Fibroblast of mammary gland (primary cell): ENCODE measurements at regions not wholly inside any gene's neighbourhood (a gene's known extent, or its start where the extent isn't known, plus 50 kb on each side); places are given as distances from the start of the nearest gene placed in this dataset.

ENCODE experiments used
- DNase-seq: peaks from one replicate; pipeline ENCODE4 v3.0.0-alpha.2; 2010; ENCODE audit warnings: low read depth
- H3K4me3 ChIP-seq: 2 replicates; pipeline ENCODE4 v1.5.1; 2011; ENCODE audit warnings: low read depth, mild to moderate bottlenecking, low read length, moderate library complexity; ENCODE audit not compliant: control insufficient read depth
- TF ChIP-seq, protein P1 (sequence below): conservative IDR thresholded peaks from 2 replicates; pipeline ENCODE4 v1.5.1; 2011; ENCODE audit warnings: low read depth, low read length, inconsistent platforms; ENCODE audit not compliant: control insufficient read depth, insufficient read depth

GRCh38 chr14:29486132-29486531 lies 441.5 kb downstream of the PRKD1 start:
- TF ChIP-seq, protein P1, sequence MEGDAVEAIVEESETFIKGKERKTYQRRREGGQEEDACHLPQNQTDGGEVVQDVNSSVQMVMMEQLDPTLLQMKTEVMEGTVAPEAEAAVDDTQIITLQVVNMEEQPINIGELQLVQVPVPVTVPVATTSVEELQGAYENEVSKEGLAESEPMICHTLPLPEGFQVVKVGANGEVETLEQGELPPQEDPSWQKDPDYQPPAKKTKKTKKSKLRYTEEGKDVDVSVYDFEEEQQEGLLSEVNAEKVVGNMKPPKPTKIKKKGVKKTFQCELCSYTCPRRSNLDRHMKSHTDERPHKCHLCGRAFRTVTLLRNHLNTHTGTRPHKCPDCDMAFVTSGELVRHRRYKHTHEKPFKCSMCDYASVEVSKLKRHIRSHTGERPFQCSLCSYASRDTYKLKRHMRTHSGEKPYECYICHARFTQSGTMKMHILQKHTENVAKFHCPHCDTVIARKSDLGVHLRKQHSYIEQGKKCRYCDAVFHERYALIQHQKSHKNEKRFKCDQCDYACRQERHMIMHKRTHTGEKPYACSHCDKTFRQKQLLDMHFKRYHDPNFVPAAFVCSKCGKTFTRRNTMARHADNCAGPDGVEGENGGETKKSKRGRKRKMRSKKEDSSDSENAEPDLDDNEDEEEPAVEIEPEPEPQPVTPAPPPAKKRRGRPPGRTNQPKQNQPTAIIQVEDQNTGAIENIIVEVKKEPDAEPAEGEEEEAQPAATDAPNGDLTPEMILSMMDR, result peak; percentile 11
- no peak overlapping the region for H3K4me3 ChIP-seq
- DNase-seq, result peak; percentile 56

- no peak for DNase-seq
- TF ChIP-seq, protein P1, result no peak
Observed at GRCh38 chr14:29489911-29490425, 437.7 kb downstream of the PRKD1 start.

GRCh38 chr14:29493849-29494248 lies 433.8 kb downstream of the PRKD1 start:
- no peak for DNase-seq
- TF ChIP-seq, protein P1, result no peak
- H3K4me3 ChIP-seq, result no peak overlapping the region

More at GRCh38 chr14:29489911-29490425, 437.7 kb downstream of the PRKD1 start:
- H3K4me3 ChIP-seq, result no peak overlapping the region

GRCh38 chr14:29494312-29494711 lies 433.3 kb downstream of the PRKD1 start:
- no peak overlapping the region for H3K4me3 ChIP-seq
- no peak for DNase-seq
- TF ChIP-seq, protein P1, result no peak

DNA sequence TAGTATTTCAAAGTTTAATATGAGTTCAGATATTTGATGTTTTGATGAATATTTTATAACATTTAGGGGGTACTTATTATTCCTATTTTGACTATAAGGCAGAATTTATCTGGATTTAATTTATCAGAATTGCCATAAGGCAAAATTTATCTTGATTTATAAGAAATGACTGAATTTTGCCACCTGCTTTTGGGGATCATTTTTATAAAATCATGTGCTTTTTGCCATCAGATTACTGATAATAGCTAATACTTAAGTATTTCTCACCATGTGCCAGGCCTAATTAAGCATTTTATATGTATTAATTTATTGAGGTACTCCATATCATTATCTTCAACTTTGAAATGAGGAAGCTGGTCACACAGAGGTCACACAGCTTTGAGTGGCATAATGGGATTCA lies 423.7 kb downstream of the PRKD1 start:
- H3K4me3 ChIP-seq, result no peak overlapping the region
- TF ChIP-seq, protein P1, result no peak
- DNase-seq, result no peak

DNA sequence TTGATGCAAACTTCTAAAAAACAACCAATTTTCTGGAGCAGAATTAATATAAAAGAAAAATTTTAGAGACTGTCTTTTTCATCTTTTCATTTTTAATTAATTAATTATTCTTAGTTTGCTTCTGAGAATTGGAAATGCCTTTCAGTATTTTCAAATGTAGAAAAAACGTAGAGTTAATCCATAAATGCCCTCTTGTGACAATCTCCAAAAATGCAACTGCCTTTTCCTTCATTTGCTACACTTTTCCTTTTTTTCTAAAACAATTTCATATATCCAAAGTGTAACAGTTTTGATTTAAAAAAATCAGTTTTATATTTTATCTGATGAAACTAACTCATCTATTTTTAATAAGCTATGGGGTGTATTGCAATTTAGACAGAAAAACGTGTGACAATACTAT lies 409.3 kb downstream of the PRKD1 start:
- DNase-seq, result peak; percentile 36
- TF ChIP-seq, protein P1, result peak; percentile 57
- H3K4me3 ChIP-seq, result no peak overlapping the region
